Esophagus squamous epithelium (tissue), 5 donors: ENCODE measurements at regions not wholly inside any gene's neighbourhood (a gene's known extent, or its start where the extent isn't known, plus 50 kb on each side); places are given as distances from the start of the nearest gene placed in this dataset.
A peak's percentile ranks its signal among the peaks of the same experiment; 100 is the strongest.
"Not testable (repeated sequence)": the region's sequence is repeated elsewhere in the genome, so short reads cannot be mapped to it uniquely, and the experiment has no call there.

ENCODE experiments used
- DNase-seq: peaks from one replicate; lab custom pipeline; 2025; lab: John Stamatoyannopoulos, UW
- H3K27ac ChIP-seq, 4 donors: fragments of 200-600 bp; sonication (generic); one replicate each; pipeline ENCODE4 v1.5.1; 2016 to 2019; ENCODE audit warnings: mild to moderate bottlenecking in 1 of 4
- H3K27me3 ChIP-seq, 4 donors: fragments of 200-600 bp; sonication (generic); 1 replicate in 3 of 4; 2 replicates in 1 of 4; pipeline versions ENCODE4 v1.5.1 to v1.6.0; 2017 to 2021; ENCODE audit warnings: antibody characterized with exemption in 1 of 4
- H3K36me3 ChIP-seq, 3 donors: fragments of 200-600 bp; sonication (generic); one replicate each; pipeline ENCODE4 v1.5.1; 2016 to 2019
- H3K4me1 ChIP-seq, 3 donors: fragments of 200-600 bp; sonication (generic); one replicate each; pipeline ENCODE4 v1.5.1; 2017 to 2019
- H3K4me3 ChIP-seq, 4 donors: fragments of 200-600 bp; sonication (generic); 1 replicate in 3 of 4; 2 replicates in 1 of 4; pipeline ENCODE4 v1.5.1; 2016 to 2019; ENCODE audit warnings: mild to moderate bottlenecking in 2 of 4, moderate library complexity in 1 of 4
- H3K9me3 ChIP-seq, 3 donors: fragments of 200-600 bp; sonication (generic); one replicate each; pipeline ENCODE4 v1.5.1; 2016 to 2019
- CTCF ChIP-seq, 6 experiments: fragments of 450-650 bp in 4 of 6; fragments of 200-600 bp in 2 of 6; sonication (generic) in 2 of 6; IDR thresholded peaks; one replicate each; pipeline ENCODE4 v1.5.1; 2016 to 2019; ENCODE audit warnings: antibody characterized with exemption in 6 of 6, mild to moderate bottlenecking in 4 of 6, moderate library complexity in 4 of 6
- POLR2A ChIP-seq, 4 donors: fragments of 450-650 bp; IDR thresholded peaks; one replicate each; pipeline ENCODE4 v1.6.1; 2017; ENCODE audit warnings: antibody characterized with exemption in 4 of 4, mild to moderate bottlenecking in 4 of 4, moderate library complexity in 3 of 4
- WGBS, 2 donors: methylation state at CpG; one replicate each; pipeline ENCODE4 v1.1.5; 2018; 5-methylcytosine and 5-hydroxymethylcytosine counted together
- intact Hi-C: fragments of 100-400 bp; cut with DNase I; formaldehyde crosslinking; loops from one replicate; pipeline ENCODE4 v1.15.0; 2022
- donor health status: DM: yes; HTN: yes; CAD: no.

- no peak overlapping the region for H3K27ac ChIP-seq
- 63 to 83% methylated on average over 3 of the region's 3 CpGs for WGBS, 2 donors
- H3K4me1 ChIP-seq, result no peaks in the 10 kb centered on the region
- H3K4me3 ChIP-seq, result no peak overlapping the region
- H3K9me3 ChIP-seq, result peaks cover 0 to 10% (median 0%) of the 10 kb centered on the region in 3 donors
- TF ChIP-seq CTCF (IDR thresholded peaks at IDR 0.05), result no peak
- TF ChIP-seq POLR2A (IDR thresholded peaks at IDR 0.05), result no peak
- DNase-seq, result no peak
- no peaks in the 10 kb centered on the region for H3K27me3 ChIP-seq
- intact Hi-C loops, result no loop called here
- no peaks in the 10 kb centered on the region for H3K36me3 ChIP-seq
Observed at GRCh38 chr3:102038477-102039142, 189.3 kb downstream of the NFKBIZ start.

DNA sequence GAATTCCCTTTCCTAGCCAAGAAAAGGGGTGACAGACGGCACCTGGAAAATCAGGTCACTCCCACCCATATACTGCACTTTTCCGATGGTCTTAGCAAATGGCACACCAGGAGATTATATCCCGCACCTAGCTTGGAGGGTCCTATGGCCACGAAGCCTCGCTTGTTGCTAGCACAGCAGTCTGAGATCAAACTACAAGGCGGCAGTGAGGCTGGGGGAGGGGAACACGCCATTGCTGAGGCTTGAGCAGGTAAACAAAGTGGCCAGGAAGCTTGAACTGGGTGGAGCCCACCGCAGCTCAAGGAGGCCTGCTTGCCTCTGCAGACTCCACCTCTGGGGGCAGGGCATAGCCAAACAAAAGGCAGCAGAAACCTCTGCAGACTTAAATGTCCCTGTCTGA lies 190.8 kb downstream of the NFKBIZ start:
- H3K27ac ChIP-seq, H3K27me3 ChIP-seq, intact Hi-C loops, DNase-seq, H3K4me3 ChIP-seq, H3K36me3 ChIP-seq, H3K4me1 ChIP-seq: not testable (repeated sequence)
- 100% methylated on average over 1 of the region's 8 CpGs; no CpG with 5 or more reads in 1 of the 2 donors for WGBS, 2 donors
- peaks cover 0 to 10% (median 0%) of the 10 kb centered on the region in 3 donors for H3K9me3 ChIP-seq

- no peak for DNase-seq
- 23% methylated on average over 4 of the region's 4 CpGs for WGBS, 2 donors
- H3K4me3 ChIP-seq, result no peak overlapping the region
- H3K36me3 ChIP-seq, result no peaks in the 10 kb centered on the region
- peak overlapping the region in 1 of 4 donors; percentile 24 for H3K27ac ChIP-seq
- intact Hi-C loops, result no loop called here
- no peak for TF ChIP-seq CTCF (IDR thresholded peaks at IDR 0.05)
- TF ChIP-seq POLR2A (IDR thresholded peaks at IDR 0.05), result no peak
- no peaks in the 10 kb centered on the region for H3K9me3 ChIP-seq
- H3K27me3 ChIP-seq, result no peaks in the 10 kb centered on the region
- H3K4me1 ChIP-seq, result peaks cover 0 to 21% (median 0%) of the 10 kb centered on the region in 3 donors
Observed at GRCh38 chr3:102053375-102053989, 204.2 kb downstream of the NFKBIZ start.

DNA sequence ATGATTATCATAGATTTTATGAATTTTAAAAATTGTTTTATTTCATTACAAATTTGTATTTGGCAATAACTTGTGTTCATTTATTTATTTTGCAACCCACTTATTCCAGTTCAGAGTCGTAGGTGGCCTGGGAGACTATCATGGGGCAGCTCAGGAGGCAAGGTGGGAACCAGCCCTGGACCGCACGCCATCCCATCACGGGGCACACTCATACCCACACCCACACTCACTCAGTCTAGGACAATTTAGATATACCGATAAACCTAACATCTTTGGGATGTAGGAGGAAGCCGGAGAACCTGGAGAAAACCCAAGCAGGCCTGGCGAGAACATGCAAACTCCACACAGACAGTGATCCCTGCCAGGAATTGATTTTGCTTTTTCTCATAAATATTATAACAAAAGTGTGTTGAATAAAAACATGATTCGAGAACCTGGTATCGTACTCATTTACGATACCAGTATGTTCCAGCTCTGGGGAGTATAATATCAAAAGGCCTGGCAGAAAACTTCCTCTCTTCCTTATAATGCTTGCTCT lies 205.3 kb downstream of the NFKBIZ start:
- Histone ChIP-seq H3K27me3 (no peaks in the 10 kb centered on the region), H3K27ac (no peak overlapping the region), H3K9me3 (no peaks in the 10 kb centered on the region), H3K4me3 (no peak overlapping the region), H3K36me3 (no peaks in the 10 kb centered on the region), H3K4me1 (peaks cover 0 to 21% (median 0%) of the 10 kb centered on the region in 3 donors)
- WGBS, 2 donors, result 36 to 59% methylated on average over 10 of the region's 10 CpGs
- no peak for DNase-seq
- intact Hi-C loops, result no loop called here
- no peak for TF ChIP-seq CTCF (IDR thresholded peaks at IDR 0.05)
- no peak for TF ChIP-seq POLR2A (IDR thresholded peaks at IDR 0.05)

- TF ChIP-seq POLR2A (IDR thresholded peaks at IDR 0.05) (no peak), CTCF (IDR thresholded peaks at IDR 0.05) (no peak)
Observed at GRCh38 chr3:102057781-102058421, 208.6 kb downstream of the NFKBIZ start.

More at GRCh38 chr3:102057781-102058421, 208.6 kb downstream of the NFKBIZ start:
- Histone ChIP-seq H3K4me3 (no peak overlapping the region), H3K27me3 (no peaks in the 10 kb centered on the region), H3K9me3 (no peaks in the 10 kb centered on the region), H3K4me1 (peaks cover 0 to 17% (median 0%) of the 10 kb centered on the region in 3 donors), H3K36me3 (no peaks in the 10 kb centered on the region), H3K27ac (no peak overlapping the region)
- DNase-seq, result no peak
- intact Hi-C loops, result no loop called here
